Prostate gland (tissue), 2 donors: ENCODE measurements at regions not wholly inside any gene's neighbourhood (a gene's known extent, or its start where the extent isn't known, plus 50 kb on each side); places are given as distances from the start of the nearest gene placed in this dataset.

Experiments
- DNase-seq: peaks from one replicate; pipeline ENCODE4 v3.0.0-alpha.2; 2019; ENCODE audit warnings: low spot score
- H3K27ac ChIP-seq, 2 donors: fragments of 200-600 bp; sonication (generic); 2 replicates each; pipeline ENCODE4 v1.5.1; 2017 to 2019
- H3K27me3 ChIP-seq: fragments of 200-600 bp; sonication (generic); replicated peaks from 2 replicates; pipeline ENCODE4 v1.5.1; 2019; ENCODE audit not compliant: insufficient read depth
- H3K36me3 ChIP-seq, 2 donors: fragments of 200-600 bp; sonication (generic); 1 replicate in 1 of 2; 2 replicates in 1 of 2; pipeline versions ENCODE4 v1.5.1 to v1.8.1; 2017 to 2019
- H3K4me1 ChIP-seq: fragments of 200-600 bp; sonication (generic); replicated peaks from 2 replicates; pipeline ENCODE4 v1.5.1; 2019
- H3K4me3 ChIP-seq, 2 donors: fragments of 200-600 bp; sonication (generic); 2 replicates each; pipeline ENCODE4 v1.5.1; 2017 to 2019
- H3K9me3 ChIP-seq: fragments of 200-600 bp; sonication (generic); 2 replicates; pipeline ENCODE4 v1.5.1; 2017
- POLR2A ChIP-seq: fragments of 450-650 bp; IDR thresholded peaks from one replicate; pipeline ENCODE4 v1.6.1; 2016; ENCODE audit warnings: antibody characterized with exemption, mild to moderate bottlenecking
- POLR2AphosphoS5 ChIP-seq: sonication (generic); formaldehyde crosslinking; IDR thresholded peaks from one replicate; pipeline ENCODE4 v1.6.1; 2017; ENCODE audit warnings: antibody characterized with exemption
- WGBS: methylation state at CpG from one replicate; pipeline ENCODE4 v1.1.5; 2018; 5-methylcytosine and 5-hydroxymethylcytosine counted together
- intact Hi-C: fragments of 100-400 bp; cut with DNase I; formaldehyde crosslinking; loops from one replicate; pipeline ENCODE4 v1.14.2; 2022
- TF ChIP-seq, protein P1 (sequence below), 4 experiments: fragments of 200-600 bp in 2 of 4; fragments of 450-650 bp in 2 of 4; sonication (generic) in 2 of 4; IDR thresholded peaks; 1 replicate in 3 of 4; 2 replicates in 1 of 4; pipeline ENCODE4 v1.5.1; 2016 to 2019; ENCODE audit warnings: antibody characterized with exemption in 4 of 4, mild to moderate bottlenecking in 2 of 4, moderate library complexity in 2 of 4

DNA sequence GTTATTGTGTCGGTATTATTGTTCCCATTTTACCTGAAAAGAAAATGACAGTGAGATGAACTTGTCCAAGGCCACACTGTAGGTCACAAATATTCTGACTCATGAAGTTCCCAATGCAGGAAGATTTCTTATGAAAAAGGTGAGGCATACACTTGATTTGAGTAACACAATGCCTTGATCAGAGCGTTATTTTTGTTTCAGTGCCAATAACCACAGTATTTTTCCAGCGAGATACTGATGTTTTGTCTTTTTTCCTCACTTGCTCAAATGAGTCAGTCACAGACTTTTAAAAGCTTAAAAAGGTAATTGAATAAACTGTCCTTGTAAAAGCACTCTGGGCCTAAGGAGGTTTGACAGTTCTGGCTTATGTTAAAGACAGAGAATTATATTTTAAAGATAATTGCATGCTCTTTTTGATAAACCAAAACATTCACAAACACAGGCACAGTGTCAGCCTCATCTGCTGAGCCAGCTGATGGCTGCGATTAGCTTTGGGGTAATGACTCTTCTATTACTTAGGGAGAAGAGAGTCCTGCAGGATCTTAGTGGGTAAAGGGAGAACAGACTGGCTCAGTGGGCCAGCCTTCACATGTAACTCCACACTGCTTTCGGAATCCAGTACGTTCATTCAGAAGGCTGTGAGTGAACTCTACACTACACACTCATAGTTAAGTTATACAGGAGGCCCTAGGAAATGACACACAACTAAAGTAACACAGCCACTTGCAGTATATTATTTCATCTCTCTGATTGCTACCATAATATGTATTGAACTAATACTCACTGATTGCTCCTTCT, 165.5 kb upstream of the CD180 start:
- Histone ChIP-seq H3K27ac (no peak overlapping the region), H3K27me3 (no peaks in the 10 kb centered on the region), H3K9me3 (no peaks in the 10 kb centered on the region), H3K4me1 (no peaks in the 10 kb centered on the region), H3K4me3 (no peak overlapping the region), H3K36me3 (no peaks in the 10 kb centered on the region)
- no peak for DNase-seq
- TF ChIP-seq POLR2A (no peak), POLR2AphosphoS5 (no peak)
- TF ChIP-seq, protein P1, sequence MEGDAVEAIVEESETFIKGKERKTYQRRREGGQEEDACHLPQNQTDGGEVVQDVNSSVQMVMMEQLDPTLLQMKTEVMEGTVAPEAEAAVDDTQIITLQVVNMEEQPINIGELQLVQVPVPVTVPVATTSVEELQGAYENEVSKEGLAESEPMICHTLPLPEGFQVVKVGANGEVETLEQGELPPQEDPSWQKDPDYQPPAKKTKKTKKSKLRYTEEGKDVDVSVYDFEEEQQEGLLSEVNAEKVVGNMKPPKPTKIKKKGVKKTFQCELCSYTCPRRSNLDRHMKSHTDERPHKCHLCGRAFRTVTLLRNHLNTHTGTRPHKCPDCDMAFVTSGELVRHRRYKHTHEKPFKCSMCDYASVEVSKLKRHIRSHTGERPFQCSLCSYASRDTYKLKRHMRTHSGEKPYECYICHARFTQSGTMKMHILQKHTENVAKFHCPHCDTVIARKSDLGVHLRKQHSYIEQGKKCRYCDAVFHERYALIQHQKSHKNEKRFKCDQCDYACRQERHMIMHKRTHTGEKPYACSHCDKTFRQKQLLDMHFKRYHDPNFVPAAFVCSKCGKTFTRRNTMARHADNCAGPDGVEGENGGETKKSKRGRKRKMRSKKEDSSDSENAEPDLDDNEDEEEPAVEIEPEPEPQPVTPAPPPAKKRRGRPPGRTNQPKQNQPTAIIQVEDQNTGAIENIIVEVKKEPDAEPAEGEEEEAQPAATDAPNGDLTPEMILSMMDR (IDR thresholded peaks at IDR 0.05): no peak
- WGBS: 60% methylated on average over 6 of the region's 6 CpGs
- intact Hi-C loops: no loop called here

DNA sequence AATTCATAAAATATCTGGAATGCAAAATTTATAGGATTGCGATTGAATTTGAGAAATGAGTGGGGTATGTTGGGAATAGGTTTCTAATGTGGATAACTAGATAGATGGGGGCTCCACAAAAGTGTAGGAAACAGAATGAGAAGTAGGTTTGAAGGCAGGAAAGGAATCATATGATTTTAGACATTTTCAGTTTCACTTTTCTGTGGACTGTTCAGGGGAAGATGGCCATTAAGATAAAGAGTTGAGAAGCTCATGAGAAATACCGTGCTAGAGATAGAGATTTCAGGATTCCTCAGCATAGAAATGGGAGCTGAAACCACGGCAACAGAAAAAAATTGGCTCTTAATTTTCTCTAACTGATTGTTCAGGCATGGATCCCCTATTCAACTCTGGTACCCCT, 163.4 kb upstream of the CD180 start:
- no peak for DNase-seq
- no peak overlapping the region for H3K4me3 ChIP-seq
- TF ChIP-seq, protein P1 (IDR thresholded peaks at IDR 0.05): no peak
- no peak for TF ChIP-seq POLR2A
- TF ChIP-seq POLR2AphosphoS5: no peak
- intact Hi-C loops: no loop called here
- no peaks in the 10 kb centered on the region for H3K4me1 ChIP-seq
- H3K36me3 ChIP-seq: no peaks in the 10 kb centered on the region
- no peaks in the 10 kb centered on the region for H3K9me3 ChIP-seq
- H3K27me3 ChIP-seq: no peaks in the 10 kb centered on the region
- 44% methylated on average over 3 of the region's 3 CpGs for WGBS
- H3K27ac ChIP-seq: no peak overlapping the region

DNA sequence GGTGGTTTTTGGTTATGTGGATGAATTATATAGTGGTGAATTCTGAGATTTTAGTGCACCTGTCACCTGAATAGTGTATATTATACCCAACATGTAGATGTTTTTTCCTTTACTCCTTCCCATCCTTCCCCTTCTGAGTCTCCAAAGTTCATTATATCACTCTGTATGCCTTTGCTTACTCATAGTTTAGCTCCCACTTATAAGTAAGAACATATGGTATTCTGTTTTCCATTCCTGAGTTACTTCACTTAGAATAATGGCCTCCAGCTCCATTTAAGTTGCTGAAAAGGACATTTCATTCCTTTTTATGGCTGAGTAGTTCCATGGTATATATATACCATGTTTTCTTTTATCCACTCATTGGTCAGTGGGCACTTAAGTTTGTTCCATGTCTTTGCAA, 161.6 kb upstream of the CD180 start:
- H3K9me3 ChIP-seq: no peaks in the 10 kb centered on the region
- no peaks in the 10 kb centered on the region for H3K27me3 ChIP-seq
- no peak overlapping the region for H3K4me3 ChIP-seq
- no peak for DNase-seq
- peaks cover 5% of the 10 kb centered on the region for H3K4me1 ChIP-seq
- TF ChIP-seq POLR2AphosphoS5: no peak
- TF ChIP-seq, protein P1 (IDR thresholded peaks at IDR 0.05): no peak
- TF ChIP-seq POLR2A: no peak
- no peaks in the 10 kb centered on the region for H3K36me3 ChIP-seq
- intact Hi-C loops: no loop called here
- H3K27ac ChIP-seq: no peak overlapping the region

DNA sequence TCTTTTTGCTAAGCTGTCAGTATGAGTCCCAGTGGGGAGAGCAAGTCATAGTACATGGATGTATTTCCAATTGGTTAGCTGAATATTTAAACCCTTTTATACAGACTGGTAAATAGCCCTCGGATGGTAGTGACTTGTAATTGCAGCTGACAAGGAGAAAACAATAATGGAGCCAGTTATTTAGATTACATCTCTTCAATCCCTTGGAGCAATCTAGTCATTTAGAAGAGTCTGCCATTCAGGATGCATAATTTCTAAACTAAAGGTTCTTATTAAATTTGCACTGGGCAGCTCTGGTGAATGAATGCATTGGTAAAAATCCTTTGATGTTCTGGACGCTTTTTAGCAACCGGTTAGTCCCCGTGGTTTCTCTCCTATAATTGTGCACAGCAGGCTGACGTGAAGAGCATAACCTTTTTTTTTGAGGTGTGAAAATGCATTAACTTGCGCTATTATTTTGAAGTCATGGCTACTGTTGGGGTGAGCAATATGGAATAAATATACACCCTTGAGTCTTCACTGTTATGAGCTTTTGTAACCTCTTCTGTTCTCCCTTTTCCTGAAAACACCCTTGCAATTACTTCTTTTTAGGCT, 158.6 kb upstream of the CD180 start:
- no peak for TF ChIP-seq POLR2AphosphoS5
- TF ChIP-seq POLR2A: no peak
- TF ChIP-seq, protein P1 (IDR thresholded peaks at IDR 0.05): no peak

More for the DNA sequence above, 158.6 kb upstream of the CD180 start:
- no peak overlapping the region for H3K4me3 ChIP-seq
- DNase-seq: no peak
- no peaks in the 10 kb centered on the region for H3K27me3 ChIP-seq
- WGBS: 92% methylated on average over 6 of the region's 6 CpGs
- H3K36me3 ChIP-seq: no peaks in the 10 kb centered on the region
- H3K9me3 ChIP-seq: no peaks in the 10 kb centered on the region
- intact Hi-C loops: no loop called here
- H3K4me1 ChIP-seq: peaks cover 5% of the 10 kb centered on the region
- H3K27ac ChIP-seq: no peak overlapping the region
